ENCODE measurements at regions not wholly inside any gene's neighbourhood (a gene's known extent, or its start where the extent isn't known, plus 50 kb on each side); places are given as distances from the start of the nearest gene placed in this dataset.
"Not testable (repeated sequence)": the region's sequence is repeated elsewhere in the genome, so short reads cannot be mapped to it uniquely, and the experiment has no call there.

DNA sequence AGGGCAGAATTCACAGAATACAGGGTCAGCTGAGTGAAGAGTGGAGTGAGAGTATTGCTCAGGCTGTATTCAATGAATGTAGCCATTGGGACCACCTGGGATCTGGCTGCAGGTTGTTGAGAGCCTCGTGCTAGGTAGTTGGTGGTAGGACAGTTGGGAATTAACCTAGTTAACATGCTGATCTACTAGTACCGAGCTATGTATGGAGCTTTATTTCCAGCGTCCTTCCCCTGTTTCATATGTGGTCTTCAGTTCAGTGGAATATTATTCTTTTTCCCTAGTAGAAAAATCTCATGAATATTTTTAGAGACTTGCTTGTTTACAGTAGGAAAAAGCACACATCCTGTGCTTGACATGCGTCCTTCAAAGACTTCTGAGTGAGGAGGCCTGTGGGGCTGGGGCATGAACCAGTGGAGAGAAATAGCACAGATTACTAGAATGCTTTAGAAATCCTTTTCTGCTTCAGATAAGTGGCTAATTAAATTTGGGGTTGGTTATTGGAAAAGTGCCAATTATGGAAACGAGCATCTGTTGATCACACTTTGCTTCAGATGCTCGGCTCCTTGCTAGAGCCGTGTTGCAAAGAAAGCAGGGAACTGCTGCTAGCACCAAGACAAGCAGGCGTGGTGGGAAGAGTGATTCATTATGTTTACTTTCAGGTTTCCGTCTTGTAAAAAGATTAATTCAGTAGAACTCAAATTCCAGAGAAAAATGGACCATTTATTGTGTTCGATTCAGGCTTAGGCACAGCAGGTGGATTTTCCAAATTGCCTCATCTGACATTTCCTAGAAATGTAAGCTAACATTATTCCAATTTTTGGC, 53.6 kb downstream of the ARF6 start:
- no peak for DNase-seq (ENCODE audit: low spot score)

DNA sequence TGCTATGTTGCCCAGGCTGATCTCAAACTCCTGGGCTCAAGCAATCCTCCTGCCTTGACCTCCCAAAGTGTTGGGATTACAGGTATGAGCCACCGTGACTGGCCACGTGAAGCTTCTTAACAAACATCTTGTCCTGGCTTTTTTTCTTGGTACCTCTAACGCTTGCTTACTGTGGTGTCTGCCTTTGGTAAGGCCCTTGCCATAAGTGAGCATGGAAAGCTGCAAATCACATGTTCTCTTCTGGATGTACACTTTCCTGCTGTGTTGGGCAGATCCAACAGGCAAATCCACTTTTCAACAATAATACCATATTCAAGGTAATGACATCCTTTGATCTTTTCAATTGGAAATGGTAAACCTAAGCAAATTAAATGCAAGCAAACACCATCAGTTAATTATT, 54.6 kb downstream of the ARF6 start:
- DNase-seq (ENCODE audit: low spot score): no peak

DNA sequence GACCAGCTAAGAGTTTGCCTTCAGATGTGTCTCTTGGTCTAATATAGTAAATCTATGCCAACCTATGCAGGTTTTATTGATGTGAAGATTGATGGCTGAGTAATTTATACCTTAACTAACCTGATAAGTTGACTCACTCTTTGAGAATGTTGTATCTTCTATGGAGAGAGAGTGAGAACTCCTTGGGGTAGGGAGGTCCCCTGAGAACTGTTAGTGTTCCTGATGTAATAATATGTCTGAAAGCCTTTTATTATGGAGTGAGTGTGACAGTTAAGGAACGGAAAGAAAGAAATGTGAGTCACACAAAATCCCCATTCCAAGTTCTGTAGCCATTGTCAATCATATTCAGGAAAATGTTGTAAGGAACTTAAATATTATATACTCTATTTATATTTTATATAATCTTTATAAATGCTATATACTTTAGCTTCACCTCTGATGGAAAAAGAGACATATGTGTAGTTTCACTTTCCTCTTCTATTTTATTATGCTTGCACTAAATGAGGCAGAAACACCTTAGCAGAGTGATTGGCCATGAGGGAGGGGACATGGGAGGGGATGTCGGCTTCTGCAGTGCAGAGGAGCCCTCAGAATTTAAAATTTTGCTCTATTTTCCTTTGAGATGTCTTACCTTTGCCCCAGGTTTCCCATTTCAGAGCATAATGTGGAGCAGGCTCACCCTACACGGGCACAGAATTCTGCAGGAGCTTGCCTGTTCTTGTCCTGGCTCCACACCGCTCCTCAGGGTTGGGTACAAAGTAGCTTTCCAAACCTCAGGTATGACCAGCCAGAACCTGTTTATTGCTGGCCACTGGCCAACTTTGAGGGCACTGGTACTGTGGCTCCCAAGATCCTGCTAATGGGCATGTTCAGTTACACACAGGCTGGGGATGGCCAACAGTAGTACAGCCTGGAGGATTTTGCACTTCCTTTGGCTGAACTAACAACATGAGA, 57.7 kb downstream of the ARF6 start:
- DNase-seq (ENCODE audit: low spot score): no peak

DNA sequence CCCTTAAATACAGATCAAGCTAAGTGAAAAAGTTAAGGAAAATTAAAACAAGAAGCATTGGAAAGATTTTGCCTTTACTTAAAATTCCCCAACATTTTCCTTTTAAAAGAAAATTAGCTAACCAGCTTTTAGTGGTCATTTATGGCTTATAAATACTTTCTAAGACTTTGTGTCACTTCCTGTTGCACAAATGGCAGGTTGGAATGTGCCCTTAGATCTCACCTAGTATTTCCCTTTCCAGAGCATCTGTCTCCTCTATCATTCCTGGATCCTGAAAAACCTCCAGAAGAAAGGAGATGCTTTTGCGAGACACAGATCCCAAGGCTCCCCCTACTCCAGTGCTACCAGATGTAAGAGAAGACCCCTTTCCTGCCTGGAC, 58.3 kb downstream of the ARF6 start:
- no peak for DNase-seq (ENCODE audit: low spot score)

DNA sequence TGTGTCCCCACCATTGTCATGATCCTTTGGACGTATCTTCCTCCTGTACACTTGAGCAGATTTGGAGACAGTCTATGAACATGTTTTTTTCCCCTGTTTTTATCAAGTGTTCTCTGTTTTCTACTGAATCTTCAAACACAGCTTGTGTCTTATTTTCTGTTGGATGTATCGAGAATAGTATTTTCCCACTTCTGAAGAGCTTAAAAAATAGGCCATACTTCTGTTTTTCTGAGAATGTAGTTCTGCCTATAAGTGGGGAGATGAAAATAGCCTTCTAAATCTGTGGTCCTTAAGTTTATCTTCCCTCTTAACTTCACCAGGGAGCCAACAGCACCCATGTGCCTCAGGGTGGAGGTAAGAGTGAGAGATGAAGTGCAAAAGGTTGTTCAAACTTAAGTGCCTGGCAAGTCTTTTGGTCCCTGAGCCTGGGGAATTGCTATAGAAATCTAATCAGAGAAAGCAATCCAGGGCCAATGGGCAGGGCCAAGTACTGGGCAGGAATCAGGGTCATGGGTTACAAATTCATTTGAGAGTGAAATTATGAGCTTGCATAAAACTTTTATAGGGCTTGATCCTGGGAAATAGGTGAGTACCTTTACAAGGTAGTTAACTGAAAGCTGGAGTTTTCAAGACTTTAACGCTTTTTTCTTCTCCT, 58.9 kb downstream of the ARF6 start:
- DNase-seq (ENCODE audit: low spot score): no peak

DNA sequence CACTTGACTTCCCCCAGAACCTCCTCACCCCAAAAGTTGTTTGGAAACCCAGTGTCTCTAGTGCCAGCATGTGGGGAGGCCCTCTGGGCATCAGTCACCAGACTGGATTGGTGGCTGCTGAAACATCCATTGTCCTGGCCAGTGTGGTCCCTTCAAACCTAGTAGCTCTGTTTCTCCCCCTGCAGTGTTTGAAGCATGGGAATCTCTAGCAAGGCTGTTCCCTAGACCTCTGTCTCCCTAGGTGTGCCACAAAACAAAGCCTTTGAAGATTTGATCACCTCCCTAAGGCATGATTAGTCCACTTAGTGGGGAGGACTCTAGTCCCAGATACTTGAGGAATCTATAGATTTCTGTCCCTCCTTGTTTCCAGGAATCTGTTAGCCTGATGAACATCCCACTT, 60.3 kb downstream of the ARF6 start:
- DNase-seq (ENCODE audit: low spot score): no peak

DNA sequence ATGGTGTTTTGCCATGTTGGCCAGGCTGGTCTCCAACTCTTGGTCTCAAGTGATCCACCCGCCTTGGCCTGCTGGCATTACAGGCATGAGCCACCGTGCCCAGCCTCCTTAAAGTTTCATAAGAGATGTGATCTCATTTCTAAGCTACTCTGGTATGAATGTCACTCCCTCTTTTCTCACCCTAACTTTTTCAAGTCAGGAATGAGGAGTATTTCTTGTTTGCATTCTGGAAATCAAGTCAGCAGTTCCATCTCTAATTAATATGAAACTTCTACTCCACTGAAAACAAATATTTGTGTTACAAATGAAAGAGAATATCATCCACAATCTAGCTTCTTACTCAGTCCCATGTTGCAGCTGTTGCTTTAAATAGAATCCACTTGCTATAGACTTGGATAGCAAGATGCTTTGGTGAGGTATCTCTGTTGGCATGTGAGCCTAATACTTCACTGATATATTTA, 61.3 kb downstream of the ARF6 start:
- DNase-seq (ENCODE audit: low spot score): no peak

DNA sequence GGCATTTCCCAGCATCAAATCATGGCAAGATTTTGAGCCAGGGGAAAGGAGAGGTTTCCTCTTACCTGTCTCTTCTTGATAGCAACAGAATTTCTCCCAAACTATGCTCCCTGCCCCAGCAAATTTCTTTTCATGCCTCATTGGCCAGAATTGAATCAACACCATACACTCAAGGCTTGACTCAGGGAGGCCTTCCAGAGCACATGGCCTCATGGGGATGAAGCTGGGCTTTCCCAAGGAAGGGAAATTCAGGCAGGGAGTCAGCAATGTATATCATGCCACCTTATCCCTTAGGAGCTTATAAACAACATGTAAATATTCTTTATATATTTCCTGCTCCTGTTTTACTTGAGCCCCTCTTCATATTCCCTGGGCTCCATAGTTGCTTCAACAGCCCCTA, 62.1 kb downstream of the ARF6 start:
- no peak for DNase-seq (ENCODE audit: low spot score)

DNA sequence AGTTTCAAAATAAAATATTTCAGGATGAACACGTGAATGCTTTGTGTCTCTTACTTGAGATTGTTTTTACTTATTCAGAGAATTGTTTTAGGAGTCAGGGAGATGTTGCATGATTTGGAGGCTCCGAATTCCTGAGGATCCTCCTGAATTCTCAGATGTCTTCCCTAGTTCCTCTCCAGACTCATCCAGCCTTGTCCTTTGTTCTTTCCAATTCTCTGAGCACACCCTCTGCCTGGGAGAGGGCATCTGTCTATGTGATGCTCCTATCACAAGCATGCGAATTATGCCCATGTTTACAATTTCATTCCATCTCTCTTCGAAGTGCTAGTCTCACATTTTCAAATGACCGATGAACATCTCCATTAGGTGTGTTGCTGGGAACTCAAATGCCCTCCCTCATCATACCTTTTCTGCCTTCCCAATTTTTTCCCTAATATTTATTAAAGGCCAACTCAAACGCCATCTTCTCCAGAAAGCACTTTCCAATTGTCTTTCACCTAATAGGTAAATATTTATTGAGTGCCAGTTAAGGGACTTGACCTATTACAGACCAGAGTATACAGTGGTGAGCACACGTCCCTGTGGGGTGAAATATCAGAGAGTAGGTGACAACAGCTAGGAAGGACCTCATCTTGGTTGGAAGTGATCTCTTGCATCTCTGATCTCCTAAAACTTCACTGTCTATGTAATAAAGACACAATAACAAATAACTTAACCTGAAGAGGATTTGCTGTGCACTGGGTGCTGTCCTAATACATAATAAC, 64.4 kb downstream of the ARF6 start:
- no peak for DNase-seq (ENCODE audit: low spot score)

DNA sequence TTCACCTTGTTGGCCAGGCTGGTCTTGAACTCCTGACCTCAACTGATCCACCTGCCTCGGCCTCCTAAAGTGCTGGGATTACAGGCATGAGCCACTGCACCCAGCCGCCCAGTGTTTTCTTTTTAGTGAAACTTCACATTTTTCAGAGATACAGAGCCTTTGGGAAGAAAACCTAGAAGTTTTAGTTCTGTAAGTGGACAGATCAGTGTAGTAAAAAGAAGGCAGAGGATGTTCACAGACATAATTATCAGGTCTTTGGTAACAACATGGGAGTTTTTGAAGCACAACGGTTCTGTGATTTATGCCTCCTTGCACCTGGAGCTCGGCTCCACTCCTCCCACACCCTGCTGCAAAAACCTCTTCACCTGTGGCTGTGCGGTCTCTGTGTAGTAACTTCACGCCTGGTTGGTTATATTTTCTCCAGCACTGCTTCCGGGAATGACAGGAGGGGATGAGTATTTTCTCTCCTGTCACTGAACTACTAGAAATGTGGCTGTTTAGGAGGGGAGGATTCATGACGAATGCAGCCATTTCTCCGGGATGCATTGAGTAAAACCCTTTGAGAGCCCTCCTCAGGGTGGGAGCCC, 67.0 kb downstream of the ARF6 start:
- DNase-seq (ENCODE audit: low spot score): no peak

DNA sequence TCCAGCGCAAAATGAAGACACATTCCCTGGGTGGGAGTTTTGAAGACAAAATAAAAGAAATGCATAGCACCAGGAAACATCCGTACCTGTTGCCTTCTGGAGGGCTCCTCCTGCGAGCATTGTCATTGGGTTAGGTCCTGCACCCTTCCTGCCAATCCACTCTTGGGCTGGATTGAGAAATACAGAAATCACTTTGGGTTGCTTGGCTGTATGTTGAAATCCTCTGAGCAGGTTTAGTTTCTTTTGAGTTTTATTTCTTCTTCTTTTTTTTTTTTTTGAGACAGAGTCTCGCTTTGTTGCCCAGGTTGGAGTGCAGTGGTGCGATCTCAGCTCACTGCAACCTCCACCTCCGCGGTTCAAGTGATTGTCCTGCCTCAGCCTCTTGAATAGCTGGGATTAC, 67.6 kb downstream of the ARF6 start:
- no peak for DNase-seq (ENCODE audit: low spot score)

DNA sequence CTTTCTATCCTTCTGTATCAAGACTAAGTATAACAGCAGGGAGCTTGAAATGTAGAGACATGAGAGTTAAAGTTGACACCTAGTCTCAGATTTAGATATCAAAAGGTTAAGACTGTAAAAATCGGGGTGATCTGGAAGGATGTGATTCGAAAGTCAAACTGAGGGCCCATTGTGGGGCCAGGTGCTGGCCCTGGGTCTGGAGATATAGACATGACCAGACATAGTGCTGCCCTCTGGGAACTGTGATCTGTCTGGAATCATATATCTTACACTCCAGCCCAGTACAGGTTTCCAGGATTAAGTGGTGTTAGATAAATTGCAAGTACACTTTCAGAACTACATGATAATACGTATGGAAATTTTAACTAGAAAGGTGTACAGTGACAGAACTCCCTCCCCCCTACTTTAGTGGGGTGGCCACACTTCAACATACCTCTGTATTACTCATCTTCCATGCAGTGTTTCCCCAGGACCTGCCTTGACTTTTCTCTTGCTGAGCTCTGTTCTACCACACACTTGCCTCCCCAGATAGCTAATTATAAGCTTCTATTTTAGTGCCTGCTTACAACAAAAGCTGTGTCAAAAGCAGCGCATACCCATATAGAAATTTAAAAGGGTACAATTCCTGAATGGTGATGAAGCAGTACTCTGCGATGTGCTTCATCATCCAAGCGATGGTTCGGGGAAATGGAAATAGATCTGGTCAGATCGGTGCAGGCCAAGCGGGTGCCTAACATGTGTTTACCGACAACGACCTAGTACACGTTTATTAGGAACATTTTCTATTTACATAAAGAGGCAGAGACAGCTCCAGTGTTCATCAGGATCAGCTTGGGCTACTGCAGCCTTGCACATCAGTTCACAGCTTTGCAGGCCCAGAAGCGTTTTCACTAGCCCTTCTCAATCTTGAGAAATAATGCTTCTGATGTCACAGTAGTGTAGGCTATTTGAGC, 68.7 kb downstream of the ARF6 start:
- DNase-seq (ENCODE audit: low spot score): no peak

DNA sequence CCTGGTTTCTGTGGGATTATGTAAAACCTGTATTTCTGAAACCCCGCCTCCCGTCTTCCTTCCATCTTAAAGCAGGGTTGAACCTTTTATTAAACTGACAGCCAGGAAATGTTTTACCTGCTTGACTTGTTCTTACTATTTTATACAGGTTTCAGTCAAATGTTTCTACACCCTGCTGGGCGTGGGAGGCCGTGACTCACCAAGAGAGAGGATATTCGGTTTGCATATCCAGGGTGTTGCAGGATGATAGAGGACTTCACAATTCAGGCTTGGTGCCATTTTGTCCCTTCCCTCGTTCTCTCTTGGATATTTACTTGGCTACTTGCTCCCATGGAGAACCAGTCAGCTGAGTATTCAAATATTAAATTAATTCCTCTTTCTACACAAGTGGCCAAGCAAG, 69.7 kb downstream of the ARF6 start:
- DNase-seq (ENCODE audit: low spot score): no peak

DNA sequence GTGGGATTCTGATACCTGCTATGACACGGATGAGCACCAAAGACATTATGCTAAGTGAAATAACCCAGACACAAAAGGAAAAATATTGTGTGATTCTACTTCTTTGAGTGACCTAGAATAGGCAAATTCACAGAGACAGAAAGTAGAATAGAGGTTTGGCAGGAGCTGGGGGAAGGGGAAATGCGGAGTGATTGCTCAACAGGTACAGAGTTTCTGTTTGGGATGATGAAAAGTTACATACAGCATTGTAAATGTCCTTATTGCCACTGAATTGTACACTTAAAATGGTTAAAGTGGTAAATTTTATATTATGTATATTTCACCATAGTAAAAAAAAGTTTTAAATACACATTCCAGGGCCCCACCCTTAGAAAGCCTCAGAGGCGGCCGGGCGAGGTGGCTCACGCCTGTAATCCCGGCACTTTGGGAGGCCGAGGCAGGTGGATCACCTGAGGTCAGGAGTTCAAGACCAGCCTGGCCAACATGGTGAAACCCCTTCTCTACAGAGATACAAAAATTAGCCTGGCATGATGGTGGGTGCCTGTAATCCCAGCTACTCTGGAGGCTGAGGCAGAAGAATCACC, 72.3 kb downstream of the ARF6 start:
- DNase-seq (ENCODE audit: low spot score): not testable (repeated sequence)

DNA sequence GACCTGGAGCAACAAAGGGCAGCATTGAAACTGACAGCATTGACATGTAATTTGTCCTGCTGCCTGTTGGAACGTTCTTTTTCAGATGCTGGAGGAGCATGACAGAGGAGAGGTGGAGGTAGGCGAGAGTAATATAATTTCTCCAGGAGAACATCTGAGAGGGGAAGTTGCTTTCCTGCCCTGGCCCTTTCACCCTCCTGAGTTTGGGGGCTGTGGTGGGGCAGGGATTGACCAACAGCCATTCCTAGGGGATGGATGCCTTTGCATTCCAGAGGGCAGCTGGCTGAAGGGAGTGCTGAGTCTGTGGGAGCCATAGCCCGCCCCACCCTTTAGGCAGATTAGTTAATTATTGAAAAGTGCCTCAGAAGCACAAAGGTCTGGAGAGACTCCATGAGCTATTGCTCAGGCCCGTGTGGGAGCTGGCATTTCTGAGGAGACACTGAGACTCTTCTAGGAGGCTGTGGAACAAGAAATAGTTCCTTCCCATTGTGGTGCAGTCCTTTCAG, 73.5 kb downstream of the ARF6 start:
- DNase-seq (ENCODE audit: low spot score): peak; percentile 30

DNA sequence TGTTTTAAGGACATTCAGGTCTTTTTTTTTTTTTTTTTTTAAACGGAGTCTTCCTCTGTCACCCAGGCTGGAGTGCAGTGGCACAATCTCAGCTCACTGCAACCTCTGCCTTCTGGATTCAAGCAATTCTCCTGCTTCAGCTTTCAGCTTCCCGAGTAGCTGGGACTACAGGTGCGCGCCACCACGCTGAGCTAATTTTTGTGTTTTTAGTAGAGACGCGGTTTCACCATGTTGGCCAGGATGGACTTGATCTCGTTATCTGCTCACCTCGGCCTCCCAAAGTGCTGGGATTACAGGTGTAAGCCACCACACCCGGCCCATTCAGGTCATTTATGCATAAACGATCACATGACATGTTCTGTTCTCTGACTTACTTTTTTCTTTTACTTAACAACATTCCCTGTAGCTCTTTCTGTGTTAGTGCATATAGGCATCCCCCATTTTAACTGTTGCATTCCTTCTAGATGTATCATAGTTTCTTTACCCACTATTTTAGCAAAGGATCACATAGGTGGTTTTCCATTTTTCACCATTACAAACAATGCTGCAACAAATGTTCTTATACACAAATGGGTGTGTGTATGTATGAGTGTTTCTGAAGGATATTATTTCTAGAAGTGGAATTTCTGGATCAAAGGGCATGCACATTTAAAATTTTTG, 74.2 kb downstream of the ARF6 start:
- no peak for DNase-seq (ENCODE audit: low spot score)

DNA sequence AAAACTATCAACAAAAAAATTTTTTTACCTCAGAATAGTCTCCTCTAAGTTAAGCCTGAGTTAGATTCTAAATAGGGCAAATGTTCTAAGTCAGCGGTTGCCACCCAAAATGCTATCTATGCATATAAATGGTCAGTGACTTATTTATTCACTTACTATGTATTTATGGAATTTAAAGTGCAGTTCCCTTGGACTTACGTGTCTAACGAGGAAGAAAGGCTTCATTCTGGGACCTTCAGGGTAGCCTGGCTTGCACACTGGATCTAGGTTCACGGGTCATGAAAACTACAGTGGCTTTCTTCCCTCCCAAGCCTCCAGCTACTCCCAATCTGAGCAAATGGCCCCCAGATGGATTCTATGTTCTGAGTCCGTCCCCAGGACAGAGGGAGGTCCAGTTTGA, 77.1 kb downstream of the ARF6 start:
- DNase-seq (ENCODE audit: low spot score): no peak

DNA sequence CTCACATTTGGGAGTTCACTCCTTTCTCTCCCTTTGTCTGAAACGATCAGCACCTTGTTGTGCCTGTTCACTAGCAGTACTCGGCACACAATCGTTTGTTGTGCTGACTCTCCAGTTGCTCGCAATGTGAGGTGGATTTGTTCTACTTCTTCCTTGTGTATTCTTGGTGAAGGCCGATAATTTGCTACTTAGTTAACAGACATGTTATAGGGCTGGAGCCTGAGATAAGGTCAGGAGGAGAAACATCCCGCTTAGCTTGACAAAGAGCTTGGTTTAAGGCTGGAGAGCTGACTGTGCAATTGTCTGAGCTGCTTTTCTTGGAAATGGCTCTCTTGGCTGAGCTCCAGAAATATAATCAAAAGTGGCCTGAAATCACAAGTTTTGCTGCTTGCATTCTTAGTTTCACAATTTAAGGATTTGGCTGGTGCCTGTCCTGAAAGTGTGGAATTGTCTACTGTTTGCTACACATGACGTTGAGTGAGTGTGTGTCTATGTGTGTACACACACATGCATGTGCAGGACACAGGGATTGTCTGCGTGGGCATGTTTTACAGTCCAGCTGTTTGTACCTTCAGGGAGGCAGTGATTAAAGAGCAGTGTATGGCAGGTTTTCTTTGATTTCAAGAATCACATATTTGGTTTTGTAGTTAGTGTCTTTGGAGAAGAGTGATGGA, 77.7 kb downstream of the ARF6 start:
- no peak for DNase-seq (ENCODE audit: low spot score)

Data from HuH-7.5 (cell line).